ENCODE measurements at regions not wholly inside any gene's neighbourhood (a gene's known extent, or its start where the extent isn't known, plus 50 kb on each side); places are given as distances from the start of the nearest gene placed in this dataset.

DNA sequence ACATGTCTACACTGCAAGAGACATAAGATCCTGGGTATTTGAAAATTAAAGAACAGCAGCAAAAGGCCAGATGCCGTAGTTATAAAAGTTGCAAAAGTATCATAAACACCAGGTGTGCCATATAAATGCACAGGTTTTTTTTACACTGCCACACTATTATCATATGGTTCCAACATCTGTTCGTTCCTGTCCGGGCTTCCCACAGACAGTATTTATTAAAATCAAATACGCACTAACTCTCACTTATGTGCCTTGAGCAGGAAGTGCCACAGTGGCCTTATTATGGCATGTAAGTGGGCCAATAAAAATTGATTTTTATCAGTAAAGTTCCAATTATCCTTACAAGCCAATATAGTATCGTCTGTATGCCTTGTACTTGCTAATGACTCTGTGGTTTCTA, 873.2 kb downstream of the RPA4 start:
- DNase-seq (ENCODE audit: low read depth) = no peak
- no peak overlapping the region for H3K4me3 ChIP-seq (ENCODE audit: low read depth, low read length)
- TF ChIP-seq, protein P1, sequence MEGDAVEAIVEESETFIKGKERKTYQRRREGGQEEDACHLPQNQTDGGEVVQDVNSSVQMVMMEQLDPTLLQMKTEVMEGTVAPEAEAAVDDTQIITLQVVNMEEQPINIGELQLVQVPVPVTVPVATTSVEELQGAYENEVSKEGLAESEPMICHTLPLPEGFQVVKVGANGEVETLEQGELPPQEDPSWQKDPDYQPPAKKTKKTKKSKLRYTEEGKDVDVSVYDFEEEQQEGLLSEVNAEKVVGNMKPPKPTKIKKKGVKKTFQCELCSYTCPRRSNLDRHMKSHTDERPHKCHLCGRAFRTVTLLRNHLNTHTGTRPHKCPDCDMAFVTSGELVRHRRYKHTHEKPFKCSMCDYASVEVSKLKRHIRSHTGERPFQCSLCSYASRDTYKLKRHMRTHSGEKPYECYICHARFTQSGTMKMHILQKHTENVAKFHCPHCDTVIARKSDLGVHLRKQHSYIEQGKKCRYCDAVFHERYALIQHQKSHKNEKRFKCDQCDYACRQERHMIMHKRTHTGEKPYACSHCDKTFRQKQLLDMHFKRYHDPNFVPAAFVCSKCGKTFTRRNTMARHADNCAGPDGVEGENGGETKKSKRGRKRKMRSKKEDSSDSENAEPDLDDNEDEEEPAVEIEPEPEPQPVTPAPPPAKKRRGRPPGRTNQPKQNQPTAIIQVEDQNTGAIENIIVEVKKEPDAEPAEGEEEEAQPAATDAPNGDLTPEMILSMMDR (IDR thresholded peaks at IDR 0.05; ENCODE audit: low read depth, low read length, missing control alignments) = no peak

DNA sequence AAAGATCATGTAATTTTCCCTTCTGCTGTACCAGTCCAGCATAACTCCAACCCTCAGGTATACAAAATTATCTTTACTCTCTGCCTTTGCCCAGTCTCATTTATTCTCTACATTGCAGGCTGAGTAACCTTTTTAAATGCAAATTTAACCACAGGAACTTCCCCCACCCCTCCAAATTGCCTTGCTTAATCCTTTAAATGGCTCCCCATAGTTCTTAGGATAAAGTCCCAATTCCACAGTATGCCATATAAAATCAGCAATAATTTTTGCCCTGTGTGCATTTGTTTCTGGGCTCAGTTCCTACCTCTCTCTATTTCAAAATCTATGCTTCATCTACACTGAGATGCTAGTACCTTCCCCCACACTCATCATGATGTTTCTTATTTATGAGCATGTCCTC, 879.7 kb downstream of the RPA4 start:
- no peak overlapping the region for H3K4me3 ChIP-seq (ENCODE audit: low read depth, low read length)
- TF ChIP-seq, protein P1 (IDR thresholded peaks at IDR 0.05; ENCODE audit: low read depth, low read length, missing control alignments) = no peak
- no peak for DNase-seq (ENCODE audit: low read depth)

DNA sequence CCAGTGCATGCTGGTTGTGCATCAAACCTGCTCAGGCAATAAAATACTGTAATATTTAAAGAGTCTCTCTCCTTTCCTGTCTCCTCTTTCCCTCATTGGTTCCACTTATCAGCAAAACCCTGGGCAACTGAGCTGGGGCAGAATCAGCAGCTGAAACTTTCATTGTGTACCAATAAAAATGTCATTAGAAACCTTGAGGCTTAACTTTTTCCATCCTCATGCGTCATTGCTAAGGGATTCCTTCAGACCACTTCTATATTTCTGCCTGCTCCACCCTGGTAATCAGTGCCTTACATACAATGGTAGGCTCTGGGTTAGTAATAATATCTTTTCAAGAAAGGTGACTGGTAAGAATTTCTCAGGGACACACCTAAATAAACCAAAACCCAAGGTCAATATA, 880.3 kb downstream of the RPA4 start:
- no peak for DNase-seq (ENCODE audit: low read depth)
- no peak overlapping the region for H3K4me3 ChIP-seq (ENCODE audit: low read depth, low read length)
- TF ChIP-seq, protein P1 (IDR thresholded peaks at IDR 0.05; ENCODE audit: low read depth, low read length, missing control alignments) = no peak

DNA sequence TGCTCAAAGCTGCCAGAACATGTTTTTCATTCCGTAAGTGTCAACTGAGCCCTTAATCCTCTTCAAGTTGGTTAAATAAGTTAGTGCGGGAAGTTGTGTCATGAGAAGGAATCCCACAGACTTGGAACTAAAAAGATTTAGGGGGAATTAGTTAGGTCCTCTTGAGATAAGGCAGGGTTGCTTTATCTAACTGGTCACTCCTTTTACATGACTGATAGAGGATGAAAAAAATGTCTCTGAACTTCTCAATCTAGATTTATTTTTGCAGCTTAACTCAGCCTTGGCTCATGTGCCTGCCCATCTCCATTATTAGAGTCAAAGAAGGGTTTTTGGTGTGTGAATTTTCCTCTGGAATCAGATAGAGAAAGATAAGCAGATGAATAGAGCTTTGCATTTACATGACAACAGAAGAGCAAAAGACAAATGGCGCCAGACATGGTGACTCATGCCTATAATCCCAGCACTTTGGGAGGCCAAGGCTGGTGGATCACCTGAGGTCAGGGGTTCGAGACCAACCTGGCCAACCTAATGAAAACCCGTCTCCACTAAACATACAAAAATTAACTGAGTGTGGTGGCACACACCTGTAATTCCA, 882.9 kb downstream of the RPA4 start:
- DNase-seq (ENCODE audit: low read depth) = no peak
- no peak overlapping the region for H3K4me3 ChIP-seq (ENCODE audit: low read depth, low read length)
- TF ChIP-seq, protein P1 (IDR thresholded peaks at IDR 0.05; ENCODE audit: low read depth, low read length, missing control alignments) = no peak

DNA sequence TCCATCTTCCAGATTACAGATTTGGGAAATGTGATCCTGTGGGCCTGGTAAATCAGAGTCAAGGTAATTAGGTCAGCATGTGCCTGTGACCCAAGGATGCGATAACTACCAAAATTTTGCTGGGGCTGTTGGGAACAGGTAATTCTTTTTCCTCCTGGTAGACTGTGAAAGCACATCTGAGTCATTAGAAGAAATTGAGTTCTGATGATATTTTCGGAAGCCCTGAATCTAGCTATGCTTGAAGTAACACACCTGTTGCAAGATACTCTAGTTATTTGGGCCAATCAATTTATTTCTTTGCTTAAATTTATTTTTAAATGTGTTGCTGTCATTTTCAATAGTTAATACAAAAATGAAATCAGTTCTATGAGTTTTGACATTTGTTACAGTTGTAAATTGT, 903.6 kb downstream of the RPA4 start:
- DNase-seq (ENCODE audit: low read depth) = no peak
- no peak overlapping the region for H3K4me3 ChIP-seq (ENCODE audit: low read depth, low read length)
- TF ChIP-seq, protein P1 (IDR thresholded peaks at IDR 0.05; ENCODE audit: low read depth, low read length, missing control alignments) = no peak

DNA sequence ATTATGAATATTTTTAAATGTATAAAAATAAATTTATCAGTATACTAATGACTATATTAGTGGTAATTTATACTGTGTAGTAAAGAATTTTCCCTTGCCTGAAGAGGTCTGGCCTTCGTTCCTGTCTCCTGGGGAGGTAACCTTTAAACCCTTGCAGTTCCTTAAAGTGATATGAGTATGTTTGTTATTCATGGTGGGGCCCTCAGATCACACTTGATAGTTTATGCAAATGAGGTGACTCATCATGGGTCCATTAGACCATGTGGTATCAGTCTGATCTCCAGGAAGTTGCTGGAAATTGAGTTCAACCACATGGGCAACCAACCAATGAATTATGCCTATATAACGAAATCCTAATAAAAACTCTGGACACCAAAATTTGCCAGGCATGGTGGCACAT, 904.1 kb downstream of the RPA4 start:
- TF ChIP-seq, protein P1 (IDR thresholded peaks at IDR 0.05; ENCODE audit: low read depth, low read length, missing control alignments) = no peak
- no peak for DNase-seq (ENCODE audit: low read depth)
- H3K4me3 ChIP-seq (ENCODE audit: low read depth, low read length) = no peak overlapping the region

DNA sequence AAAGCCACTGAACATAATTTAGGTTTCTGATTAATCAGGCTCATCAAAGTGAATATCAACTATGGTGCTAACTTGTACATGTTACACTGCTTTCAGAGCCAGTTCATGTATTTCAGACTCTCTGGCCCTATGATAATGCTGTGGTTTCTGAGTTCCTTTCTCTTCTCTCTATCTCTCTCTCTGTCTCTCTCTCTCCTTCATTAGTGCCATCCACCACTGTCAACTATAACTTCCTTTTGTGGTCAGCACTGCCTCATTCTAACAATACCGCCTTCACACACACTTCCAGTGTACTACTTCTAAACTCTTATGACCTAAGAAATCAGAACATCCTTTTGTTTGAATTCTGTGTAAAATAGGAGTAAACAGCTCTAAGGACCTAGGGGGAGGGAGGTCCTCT, 907.1 kb downstream of the RPA4 start:
- H3K4me3 ChIP-seq (ENCODE audit: low read depth, low read length) = no peak overlapping the region
- TF ChIP-seq, protein P1 (IDR thresholded peaks at IDR 0.05; ENCODE audit: low read depth, low read length, missing control alignments) = no peak
- no peak for DNase-seq (ENCODE audit: low read depth)
